AG04450 (cell line): ENCODE measurements at regions not wholly inside any gene's neighbourhood (a gene's known extent, or its start where the extent isn't known, plus 50 kb on each side); places are given as distances from the start of the nearest gene placed in this dataset.

Experiments used
- CTCF ChIA-PET: fragments of 300-600, 350-600 bp; formaldehyde crosslinking; extraction: SDS; loops from one replicate; lab custom pipeline; 2022; ENCODE audit warnings: antibody characterized with exemption, inconsistent platforms; lab: Charles Lee
- POLR2A ChIA-PET: fragments of 350-600 bp; formaldehyde crosslinking; extraction: SDS; loops from one replicate; lab custom pipeline; 2021; ENCODE audit warnings: antibody characterized with exemption, inconsistent platforms; lab: Yijun Ruan, JAX
- DNase-seq: peaks from one replicate; pipeline ENCODE4 v3.0.0-alpha.2; 2011; ENCODE audit warnings: low read depth, low spot score
- H3K27ac ChIP-seq: one replicate; pipeline ENCODE4 v1.5.1; 2012; ENCODE audit warnings: low read depth, low read length, control low read depth
- H3K27me3 ChIP-seq: one replicate; pipeline ENCODE4 v1.6.0; 2012; ENCODE audit warnings: low read length; ENCODE audit not compliant: control insufficient read depth, insufficient read depth
- H3K4me3 ChIP-seq: 2 replicates; pipeline ENCODE4 v1.5.1; 2011; ENCODE audit warnings: mild to moderate bottlenecking, low read depth, low read length, control low read depth
- H3K9me3 ChIP-seq: 2 replicates; pipeline ENCODE4 v1.5.1; 2012; ENCODE audit warnings: low read length; ENCODE audit not compliant: control insufficient read depth, insufficient read depth
- CTCF ChIP-seq: IDR thresholded peaks from 2 replicates; pipeline ENCODE4 v1.5.1; 2011; ENCODE audit warnings: low read depth, low read length, control low read depth, inconsistent platforms

GRCh38 chr4:159515314-159516025 lies 412.6 kb downstream of the RAPGEF2 start:
- Histone ChIP-seq H3K27ac (no peak overlapping the region), H3K4me3 (no peak overlapping the region), H3K27me3 (no peaks in the 10 kb centered on the region), H3K9me3 (no peaks in the 10 kb centered on the region)
- no peak for DNase-seq
- TF ChIP-seq CTCF, result no peak
- POLR2A ChIA-PET, result no interaction called here
- CTCF ChIA-PET, result interaction anchor here (0.6 kb wide), 1 partner anchor 22 kb away, joined by 4 read pairs; no protein-coding TSS in a partner anchor

GRCh38 chr4:159516556-159517140 lies 413.8 kb downstream of the RAPGEF2 start:
- Histone ChIP-seq H3K4me3 (no peak overlapping the region), H3K27ac (no peak overlapping the region), H3K9me3 (no peaks in the 10 kb centered on the region), H3K27me3 (no peaks in the 10 kb centered on the region)
- no peak for DNase-seq
- no peak for TF ChIP-seq CTCF
- POLR2A ChIA-PET, result no interaction called here
- CTCF ChIA-PET, result no interaction called here

- ChIA-PET POLR2A (no interaction called here), CTCF (no interaction called here)
- no peak overlapping the region for H3K27ac ChIP-seq
- H3K4me3 ChIP-seq, result no peak overlapping the region
- no peaks in the 10 kb centered on the region for H3K27me3 ChIP-seq
- no peaks in the 10 kb centered on the region for H3K9me3 ChIP-seq
- no peak for TF ChIP-seq CTCF
- no peak for DNase-seq
Observed at GRCh38 chr4:159520074-159520473, 417.2 kb downstream of the RAPGEF2 start.

- no peak for TF ChIP-seq CTCF
- H3K9me3 ChIP-seq, result no peaks in the 10 kb centered on the region
- no peak for DNase-seq
- ChIA-PET CTCF (no interaction called here), POLR2A (no interaction called here)
- H3K4me3 ChIP-seq, result no peak overlapping the region
- H3K27me3 ChIP-seq, result no peaks in the 10 kb centered on the region
- no peak overlapping the region for H3K27ac ChIP-seq
Observed at GRCh38 chr4:159526172-159526571, 423.3 kb downstream of the RAPGEF2 start.

GRCh38 chr4:159534655-159535054 lies 431.8 kb downstream of the RAPGEF2 start:
- ChIA-PET POLR2A (no interaction called here), CTCF (no interaction called here)
- no peaks in the 10 kb centered on the region for H3K9me3 ChIP-seq
- H3K27me3 ChIP-seq, result no peaks in the 10 kb centered on the region
- no peak overlapping the region for H3K27ac ChIP-seq
- no peak for DNase-seq
- H3K4me3 ChIP-seq, result no peak overlapping the region
- TF ChIP-seq CTCF, result no peak
